NCI-H1417 treated with DMSO at 0.1 percent for 48 hours (cell line): ENCODE measurements at regions not wholly inside any gene's neighbourhood (a gene's known extent, or its start where the extent isn't known, plus 50 kb on each side); places are given as distances from the start of the nearest gene placed in this dataset.
"Not testable (repeated sequence)": the region's sequence is repeated elsewhere in the genome, so short reads cannot be mapped to it uniquely, and the experiment has no call there.

Experiments used
- DNase-seq: peaks from one replicate; lab custom pipeline; 2025; lab: John Stamatoyannopoulos, UW

DNA sequence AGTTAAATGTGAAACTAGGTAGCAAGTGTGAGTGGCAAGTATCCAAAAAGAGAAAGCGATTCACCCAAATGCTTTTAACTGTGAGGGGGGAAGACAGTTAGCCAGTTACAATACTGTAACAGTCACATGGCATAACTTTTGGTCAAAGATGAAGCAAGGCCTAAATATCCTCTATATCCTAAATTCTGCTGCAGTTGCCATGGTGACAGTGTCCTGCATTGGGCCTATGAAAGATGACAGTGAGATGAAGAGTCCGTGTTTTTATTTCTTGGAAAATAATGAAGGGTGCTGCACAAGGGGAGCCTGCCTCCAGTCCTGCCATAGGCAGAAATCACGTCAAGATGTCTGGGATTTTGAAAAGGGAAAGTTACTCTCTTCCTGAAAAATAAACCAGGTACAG is 534.6 kb downstream of the NTRK2 start:
- no peak for DNase-seq

DNA sequence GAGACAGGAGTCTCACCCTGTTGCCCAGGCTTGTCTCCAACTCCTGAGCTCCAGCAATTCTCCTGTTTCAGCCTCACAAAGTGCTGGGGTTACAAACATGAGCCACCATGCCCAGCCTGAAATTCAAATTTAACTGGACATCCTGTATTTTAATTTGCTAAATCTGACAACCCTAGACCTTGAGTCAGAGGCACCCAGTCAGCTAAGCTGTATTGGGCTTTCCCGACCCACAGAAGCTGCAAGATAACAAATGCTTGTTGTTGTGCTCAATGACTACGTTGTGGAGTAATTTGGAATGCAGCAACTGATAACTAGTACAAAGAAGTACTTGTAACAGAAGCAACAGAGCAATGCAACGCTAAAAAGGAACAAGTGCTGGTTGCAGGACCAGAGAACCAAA is 533.1 kb downstream of the NTRK2 start:
- DNase-seq = no peak

DNA sequence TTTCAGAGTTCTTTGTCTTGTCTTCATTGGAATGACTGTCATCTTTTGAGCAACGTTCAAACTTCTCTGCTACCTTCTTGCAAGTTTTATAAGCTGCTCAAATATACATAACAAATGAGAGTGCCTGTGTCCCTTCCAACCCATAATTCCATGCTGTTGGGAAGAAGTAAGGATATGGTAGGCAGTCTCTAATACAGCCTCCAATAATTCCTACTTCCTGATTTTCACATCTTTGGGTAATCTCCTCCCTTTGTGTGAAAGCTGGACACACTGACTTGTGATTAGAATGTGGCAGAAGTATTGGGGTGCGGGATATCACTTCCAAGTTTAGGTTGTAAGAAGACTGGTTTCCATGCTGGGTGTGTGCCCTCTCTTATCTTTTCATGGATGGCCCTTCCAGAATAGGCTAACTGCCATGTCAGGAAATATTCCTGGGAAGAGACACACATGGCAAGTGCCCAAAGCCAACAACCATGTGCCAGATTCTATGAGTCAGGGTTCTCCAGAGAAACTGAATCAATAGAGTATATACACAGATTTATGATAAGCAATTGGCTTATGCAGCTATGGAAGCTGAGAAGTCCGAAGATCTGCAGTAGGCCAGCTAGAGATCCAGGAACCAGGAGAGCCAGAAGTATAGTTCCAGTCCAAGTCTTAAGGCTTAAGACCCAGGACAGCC is 531.3 kb downstream of the NTRK2 start:
- no peak for DNase-seq

DNA sequence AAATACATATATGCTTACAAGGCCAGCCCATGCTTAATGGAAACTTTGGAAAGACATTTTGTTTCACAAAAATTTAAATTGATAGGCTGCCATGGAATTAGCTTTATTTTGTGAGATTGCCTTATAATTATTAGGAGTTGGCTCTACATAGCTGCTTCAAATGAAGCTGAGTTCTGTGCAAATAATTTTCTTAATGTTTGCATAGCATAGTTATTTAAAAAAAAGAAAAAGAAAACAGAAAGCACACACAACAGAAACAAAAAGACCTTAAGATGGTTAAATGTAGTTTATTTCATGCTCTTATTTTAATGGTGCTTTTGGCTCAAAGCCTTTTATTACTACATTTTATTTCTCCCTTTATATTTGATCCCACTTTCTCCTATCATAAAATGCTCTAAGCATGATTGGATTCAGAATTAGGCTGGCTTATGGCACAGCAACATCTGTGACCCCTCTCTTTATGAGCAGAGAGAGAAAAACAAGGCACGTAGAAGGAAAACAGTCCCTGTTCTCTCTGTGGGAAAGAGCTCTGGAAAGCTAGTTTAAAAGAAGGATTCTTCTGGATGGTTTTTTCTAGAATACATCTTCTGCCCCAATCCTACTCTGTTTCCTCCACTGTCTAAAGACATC is 530.5 kb downstream of the NTRK2 start:
- no peak for DNase-seq

DNA sequence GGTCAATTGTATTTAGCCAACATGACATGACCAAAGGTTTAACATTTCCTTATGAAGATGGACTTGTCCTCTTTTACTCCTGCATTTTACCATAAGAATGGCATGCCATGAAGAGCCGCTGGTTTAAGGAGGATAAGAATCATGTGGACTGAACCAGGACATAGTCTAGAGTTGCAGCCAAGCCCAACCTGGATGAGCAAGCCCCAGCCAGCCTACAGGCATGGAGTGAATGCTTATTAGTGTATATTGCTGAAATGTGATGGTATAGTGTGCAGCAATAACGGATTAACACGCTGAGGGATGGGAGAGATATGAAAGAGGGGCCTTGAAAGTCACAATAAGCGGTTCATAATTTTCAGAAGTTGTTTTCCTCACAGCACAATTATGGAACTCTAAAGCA is 523.2 kb downstream of the NTRK2 start:
- DNase-seq = no peak

DNA sequence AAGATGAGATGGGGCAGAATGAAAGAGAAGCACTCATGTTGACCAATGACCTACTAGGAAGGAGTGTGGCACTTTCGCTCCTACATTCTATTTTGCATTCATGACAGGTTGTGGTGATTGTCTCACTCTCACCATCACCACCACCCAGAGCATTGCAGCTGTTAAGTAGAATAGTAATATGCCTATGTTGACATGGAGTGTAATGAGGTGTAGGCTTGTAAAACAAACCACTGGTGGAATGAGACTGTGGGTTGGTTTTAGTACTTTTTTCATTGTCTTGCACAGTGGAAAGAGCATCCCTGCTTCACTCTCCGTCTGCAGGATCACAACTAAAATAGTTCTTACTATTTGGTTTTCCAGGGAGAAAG is 516.7 kb downstream of the NTRK2 start:
- DNase-seq = no peak

DNA sequence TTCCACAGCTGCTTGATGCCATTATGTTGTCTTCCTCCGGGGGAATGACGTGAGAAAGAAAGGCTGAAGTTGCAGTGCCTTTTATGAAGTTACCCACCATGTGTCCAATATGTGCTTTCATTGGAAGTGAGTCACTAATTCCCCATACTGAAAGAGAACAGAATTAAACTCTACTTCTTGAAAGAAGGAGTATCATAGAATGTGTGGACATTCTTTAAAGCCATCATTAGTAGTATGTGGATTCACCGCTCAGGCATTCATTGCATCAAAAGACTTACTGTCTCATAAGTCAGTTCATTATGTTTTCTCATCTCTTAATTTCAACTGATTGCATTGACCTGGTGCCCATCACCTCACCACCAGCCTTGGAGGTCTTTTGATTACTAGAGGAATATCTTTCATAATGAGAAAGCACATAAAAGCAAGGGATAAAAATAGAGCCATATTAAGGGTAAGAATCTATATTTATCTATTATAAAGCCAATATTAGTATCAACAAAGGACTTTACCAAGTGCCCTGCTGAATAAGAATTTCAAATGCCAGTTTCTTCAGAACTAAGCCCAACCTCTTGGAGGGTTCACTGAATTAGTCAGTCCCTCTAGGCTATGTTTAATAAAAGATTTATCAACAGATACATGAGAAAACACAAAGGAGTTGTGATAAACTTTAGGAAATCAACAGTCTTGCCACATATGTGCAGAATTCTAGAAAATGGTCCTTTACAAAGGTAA is 516.1 kb downstream of the NTRK2 start:
- no peak for DNase-seq

DNA sequence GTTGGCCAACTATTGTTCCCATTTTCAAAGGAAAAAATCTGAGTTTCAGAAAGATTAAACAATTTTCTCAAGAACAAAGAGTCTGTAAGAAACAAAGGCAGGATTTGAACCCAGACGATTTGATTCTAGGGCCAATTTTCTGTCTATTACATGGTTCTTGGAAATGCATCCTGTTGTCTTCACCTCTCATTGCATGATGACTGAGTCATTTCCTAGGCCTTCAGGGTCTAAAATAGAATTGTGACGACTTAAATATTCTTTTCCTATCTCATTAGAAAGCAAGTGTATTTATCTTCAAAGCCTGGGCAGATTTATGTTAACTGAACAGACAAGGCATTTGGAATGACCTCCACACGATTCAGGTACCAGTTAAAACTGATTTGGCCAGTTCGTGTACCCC is 512.9 kb downstream of the NTRK2 start:
- no peak for DNase-seq

DNA sequence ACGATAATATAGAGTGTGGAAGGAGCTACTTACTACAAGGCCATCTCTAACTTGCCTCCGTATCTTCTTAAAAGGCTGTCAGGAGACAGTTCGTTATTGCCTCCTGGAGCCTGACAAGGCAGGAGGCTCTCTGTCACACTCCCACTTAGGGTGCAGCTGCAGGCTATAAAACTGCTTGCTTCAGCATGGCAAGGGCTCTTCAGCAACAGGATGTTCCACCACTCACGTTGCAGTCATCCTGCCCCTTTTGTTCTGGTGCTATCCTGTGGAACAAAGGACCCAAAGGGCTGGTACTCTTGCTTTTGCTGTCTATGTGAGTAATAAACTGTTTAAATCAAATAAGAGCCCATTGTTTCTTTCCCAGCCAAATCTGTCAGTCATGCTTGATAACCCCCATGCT is 508.9 kb downstream of the NTRK2 start:
- DNase-seq = peak; percentile 76

DNA sequence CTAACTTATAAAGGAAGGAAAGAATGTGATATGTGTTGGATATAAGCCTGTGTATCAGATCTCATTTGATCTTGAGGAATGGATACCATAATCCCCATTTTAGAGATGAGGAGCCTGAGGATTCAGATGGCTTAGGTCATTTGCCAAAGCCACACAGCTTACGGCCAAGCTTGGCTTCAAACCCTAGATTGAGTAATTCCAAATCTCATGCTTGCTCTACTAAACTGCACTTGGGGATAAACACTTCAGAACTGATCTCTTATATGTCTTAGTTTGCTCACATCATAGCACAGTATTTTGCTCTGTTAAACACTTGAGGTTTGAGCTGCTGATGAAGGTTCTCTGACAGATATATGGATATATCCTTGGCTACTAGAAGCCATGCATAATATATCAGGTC is 504.4 kb downstream of the NTRK2 start:
- DNase-seq = no peak

DNA sequence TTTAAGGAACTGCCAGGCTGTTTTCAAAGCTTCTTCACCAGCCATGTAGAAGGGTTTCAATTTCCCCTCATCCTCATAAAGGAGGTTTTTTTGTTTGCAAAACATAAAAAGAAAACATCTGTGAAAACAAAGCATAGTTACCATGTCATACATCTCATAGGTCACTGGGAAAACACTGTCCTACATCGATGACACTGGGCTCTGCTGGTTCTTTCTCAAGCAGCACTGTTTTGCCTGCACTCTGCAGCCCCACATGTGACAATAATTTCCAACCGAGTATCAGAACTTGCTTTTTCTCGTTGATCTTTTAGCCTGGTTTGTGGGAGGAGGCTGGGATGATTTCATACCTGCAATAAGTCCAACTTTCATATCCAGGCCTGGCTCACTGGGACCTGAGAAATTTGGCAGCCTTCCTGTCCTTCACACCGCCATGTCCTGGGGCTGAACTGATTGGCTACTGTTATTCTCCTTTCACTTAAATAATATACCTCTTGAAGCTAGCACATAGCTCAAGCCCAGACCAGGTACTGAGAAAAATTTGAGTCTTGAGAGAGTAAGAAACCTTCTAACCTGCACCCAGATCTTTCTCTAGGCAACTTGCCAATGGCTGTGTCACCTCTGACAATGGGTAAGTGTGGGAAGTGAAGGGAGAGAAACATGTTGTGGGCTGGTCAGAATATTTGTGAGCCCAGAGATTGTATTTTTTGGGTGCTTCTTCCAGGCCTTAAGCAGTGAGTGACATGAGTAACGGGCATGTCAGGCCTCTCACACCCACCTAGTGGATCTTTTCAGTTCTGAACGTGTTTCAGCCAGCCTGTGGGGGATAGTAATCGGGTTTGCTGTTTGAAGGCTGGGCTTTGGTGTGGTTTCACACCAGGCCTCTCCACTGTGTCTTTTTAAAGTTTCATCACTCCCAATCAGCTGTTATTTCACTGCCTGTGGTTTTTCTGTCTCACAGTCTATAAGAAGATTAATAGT is 502.8 kb downstream of the NTRK2 start:
- DNase-seq = no peak

DNA sequence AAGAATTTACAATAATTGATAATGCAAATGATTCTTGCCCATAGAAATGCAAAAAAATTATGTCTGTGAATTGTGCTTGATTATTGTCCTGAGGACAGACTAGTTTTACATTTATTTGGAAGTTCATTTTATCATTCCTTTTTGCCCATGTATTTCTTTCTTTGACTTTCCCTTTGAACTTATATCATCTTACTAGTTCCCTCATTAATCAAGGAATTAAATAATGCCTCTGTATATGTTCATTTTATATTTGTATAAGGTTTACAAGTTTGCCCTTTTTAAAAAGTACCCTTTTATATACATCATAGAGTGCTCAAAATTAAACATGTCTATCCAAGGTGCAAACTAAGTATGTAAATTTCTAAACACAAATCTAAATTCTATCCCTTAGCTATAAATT is 501.6 kb downstream of the NTRK2 start:
- no peak for DNase-seq

DNA sequence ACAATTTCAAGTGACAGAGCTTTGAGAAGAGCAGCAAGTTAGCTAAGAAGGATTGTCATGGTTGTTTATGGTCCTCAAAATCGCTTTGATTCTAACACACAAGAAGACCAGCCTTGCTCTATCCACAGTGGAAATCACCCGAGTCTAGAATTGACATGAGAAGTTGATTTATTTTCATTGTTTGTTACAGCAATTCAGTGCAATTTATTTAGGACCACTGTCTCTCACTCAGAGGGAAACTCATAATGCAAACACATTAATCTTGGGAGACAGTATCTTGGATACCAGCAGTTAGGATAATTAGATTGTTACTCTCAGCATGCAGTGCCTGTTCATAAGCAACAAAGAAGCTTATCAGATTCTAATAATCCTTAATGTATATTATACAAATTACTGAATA is 498.9 kb downstream of the NTRK2 start:
- peak; percentile 35 for DNase-seq

DNA sequence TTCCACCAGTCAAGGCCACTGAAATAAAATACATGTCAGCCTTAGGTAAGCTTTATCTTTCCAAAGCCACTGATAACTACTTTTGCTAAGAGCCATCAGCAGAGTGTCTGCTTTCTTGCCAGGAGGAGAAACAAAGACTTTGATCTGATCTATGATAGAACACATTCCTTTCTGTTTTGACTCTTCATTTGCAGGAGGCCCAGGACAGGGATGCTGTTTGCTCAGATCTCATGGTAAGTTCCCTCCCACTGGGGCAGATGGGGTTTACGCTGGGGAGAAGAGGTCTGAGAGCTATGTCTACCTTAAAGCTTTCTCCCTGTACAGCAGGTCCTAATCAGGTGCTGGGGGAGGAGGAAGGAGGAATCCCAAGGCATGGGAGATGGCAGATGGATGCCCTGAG is 497.6 kb downstream of the NTRK2 start:
- DNase-seq = no peak

DNA sequence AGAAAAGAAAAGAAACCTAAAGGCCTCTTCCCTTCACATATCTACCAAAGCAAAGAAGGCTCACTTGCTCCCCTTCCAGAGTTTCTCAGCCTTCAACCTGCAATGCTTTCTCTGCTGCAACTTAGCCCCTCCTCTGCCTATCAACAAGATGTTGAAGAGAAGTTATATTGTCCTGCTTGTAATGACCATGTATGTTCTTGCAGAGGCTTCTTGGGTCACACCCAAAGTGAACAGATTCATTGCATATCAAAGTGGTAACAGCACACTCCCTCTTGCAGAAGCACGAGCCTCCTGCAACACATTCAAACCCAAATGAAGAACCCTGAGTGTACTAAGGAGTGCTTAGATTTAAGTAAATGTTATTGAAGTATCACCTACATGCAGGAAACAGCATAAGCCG is 494.3 kb downstream of the NTRK2 start:
- DNase-seq = no peak

DNA sequence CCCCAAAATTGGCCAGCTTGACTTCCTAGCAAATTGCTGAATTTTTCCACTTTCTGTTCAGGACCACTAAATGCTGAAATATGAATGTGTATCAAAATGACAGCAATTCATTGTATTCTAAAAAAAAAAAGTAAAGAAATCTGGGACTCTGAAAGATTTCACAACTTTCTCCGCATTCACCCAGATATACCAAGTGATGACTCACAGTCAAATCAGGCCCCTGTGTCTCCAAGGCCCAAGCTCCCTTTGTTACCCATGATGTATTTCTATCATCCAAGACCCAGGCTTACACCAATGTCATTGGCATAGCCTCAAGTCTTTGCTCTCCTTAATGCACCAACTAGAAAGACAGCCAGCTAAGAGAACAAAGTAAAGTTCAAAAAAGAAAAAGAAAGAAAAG is 493.9 kb downstream of the NTRK2 start:
- no peak for DNase-seq

DNA sequence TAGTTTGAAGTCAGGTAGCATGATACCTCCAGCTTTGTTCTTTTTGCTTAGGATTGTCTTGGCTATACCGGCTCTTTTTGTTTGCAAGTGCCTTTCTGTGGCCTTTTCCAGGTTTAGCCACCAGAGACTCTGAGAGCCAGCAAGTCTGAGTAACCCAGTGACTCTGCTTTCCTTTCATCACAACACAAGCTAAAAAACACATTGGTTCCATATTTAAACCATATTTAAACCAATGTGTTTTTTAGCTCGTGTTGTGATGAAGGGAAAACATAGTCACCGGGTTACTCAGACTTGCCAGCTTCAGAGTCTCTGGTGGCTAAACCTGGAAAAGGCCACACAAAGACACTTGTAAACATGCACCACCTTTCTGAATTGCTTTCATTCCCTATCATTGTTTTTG is 493.3 kb downstream of the NTRK2 start:
- DNase-seq = no peak

DNA sequence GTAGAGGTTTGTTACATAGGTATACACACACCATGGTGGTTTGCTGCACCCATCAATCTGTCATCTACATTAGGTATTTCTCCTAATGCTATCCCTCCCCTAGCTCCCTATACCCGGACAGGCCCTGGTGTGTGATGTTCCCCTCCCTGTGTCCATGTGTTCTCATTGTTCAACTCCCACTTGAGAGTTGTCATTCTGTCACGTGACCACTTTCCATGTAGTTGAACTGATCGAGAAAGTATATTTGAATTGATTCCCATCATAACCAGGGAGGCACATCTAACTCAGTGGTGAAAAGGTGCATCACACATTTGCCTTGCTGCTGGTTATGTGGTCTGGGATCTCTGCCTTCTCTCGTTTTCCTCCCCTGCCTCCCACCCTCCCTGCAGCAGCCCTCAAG is 491.4 kb downstream of the NTRK2 start:
- DNase-seq = not testable (repeated sequence)

DNA sequence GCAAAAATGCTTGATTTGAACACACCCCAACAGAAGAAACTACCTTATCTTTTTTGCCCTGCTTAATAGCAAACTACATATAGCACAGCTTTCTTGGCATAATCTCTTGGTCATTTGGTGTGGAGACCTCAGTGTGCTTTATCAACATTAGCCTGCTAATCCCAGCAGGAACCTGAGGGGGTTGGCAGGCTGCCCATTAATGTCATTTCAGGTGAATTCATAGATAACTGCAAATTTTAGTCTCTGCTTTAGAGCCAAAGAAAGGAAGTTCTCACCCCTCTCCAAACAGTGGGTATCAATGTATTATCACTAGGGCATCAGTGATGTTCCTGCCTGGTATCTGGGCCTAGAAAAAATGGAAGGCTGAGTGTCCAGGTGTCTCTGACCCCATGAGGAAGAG is 489.0 kb downstream of the NTRK2 start:
- DNase-seq = no peak

DNA sequence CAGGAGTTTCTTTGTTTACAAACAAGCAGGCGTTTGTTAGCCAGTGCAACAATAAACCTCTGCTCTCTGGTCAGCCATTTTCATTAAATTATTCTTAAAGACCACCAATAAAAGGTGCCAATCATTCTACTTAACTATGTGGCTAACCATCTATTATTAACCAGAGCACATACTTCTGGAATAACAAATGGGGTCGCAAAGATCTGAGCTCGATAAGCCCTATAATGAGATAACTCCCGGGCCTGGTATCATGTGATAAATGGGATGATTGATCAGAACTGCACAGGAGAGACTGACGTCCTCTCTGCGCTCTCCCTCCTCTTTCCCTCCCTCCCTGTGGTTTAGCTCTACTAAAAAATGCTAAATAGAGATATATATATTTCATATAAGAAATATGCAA is 488.2 kb downstream of the NTRK2 start:
- DNase-seq = no peak

DNA sequence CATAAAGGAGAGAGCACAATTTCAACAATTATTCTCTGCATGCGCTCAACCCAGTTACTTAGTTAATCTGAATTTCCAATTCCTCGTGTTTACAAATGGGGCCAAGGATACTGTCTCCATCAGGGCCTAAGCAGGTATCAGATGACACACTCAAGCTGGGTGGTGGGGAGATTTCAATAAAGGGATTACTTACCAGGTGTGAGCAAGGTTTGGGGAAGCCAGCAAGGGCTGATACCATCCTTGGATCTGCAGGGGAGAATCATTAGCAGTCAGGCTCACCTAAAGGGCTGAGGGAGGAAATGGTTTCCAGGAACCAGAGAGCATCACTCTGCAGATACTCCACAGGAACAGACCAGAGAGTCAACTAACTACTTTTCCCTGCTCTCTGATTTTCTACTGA is 487.1 kb downstream of the NTRK2 start:
- DNase-seq = no peak

DNA sequence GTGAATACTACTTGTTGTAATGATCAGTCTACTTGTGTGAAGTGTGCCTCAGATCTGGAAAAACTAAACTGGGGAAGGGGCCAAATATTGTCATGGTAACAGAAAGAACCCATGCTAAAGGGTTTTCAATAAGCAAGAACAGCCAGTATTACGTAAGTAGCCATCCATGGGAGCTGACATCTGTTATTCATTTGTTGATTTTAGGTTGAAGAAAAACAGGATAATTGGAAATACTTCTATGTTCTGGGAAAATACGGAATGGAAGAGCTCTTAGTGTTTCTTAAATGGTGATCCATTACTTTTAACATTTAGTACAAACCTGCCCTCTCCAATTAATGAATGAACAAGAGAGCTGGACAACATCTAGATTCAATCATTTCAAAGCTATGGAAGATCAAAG is 485.8 kb downstream of the NTRK2 start:
- no peak for DNase-seq
